SK-N-SH (cell line): ENCODE measurements at regions not wholly inside any gene's neighbourhood (a gene's known extent, or its start where the extent isn't known, plus 50 kb on each side); places are given as distances from the start of the nearest gene placed in this dataset.

ENCODE experiments used
- CTCF ChIP-seq: fragments of 200-600 bp; sonication (generic); IDR thresholded peaks from 2 replicates; pipeline ENCODE4 v1.6.1; 2017; ENCODE audit warnings: antibody characterized with exemption, mild to moderate bottlenecking, moderate library complexity
- EP300 ChIP-seq, 2 experiments: IDR thresholded peaks; 2 replicates each; pipeline versions ENCODE4 v1.4.0 to v1.6.1; 2012; ENCODE audit warnings: borderline replicate concordance in 1 of 2, low read depth in 1 of 2, low read length in 1 of 2
- EZH2phosphoT487 ChIP-seq: fragments of 200-600 bp; sonication (generic); IDR thresholded peaks from 2 replicates; pipeline ENCODE4 v1.6.1; 2017; ENCODE audit warnings: low read depth, mixed run types, mild to moderate bottlenecking, antibody characterized with exemption, moderate library complexity, borderline replicate concordance
- FOSL2 ChIP-seq: IDR thresholded peaks from 2 replicates; pipeline ENCODE4 v1.4.0; 2012; ENCODE audit warnings: low read depth, mild to moderate bottlenecking, moderate library complexity, borderline replicate concordance
- NFIC ChIP-seq: IDR thresholded peaks from 2 replicates; pipeline ENCODE4 v1.4.0; 2012; ENCODE audit warnings: borderline replicate concordance
- NRF1 ChIP-seq: IDR thresholded peaks from 2 replicates; pipeline ENCODE4 v1.6.1; 2012; ENCODE audit warnings: low read depth, mild to moderate bottlenecking, low read length
- POLR2AphosphoS5 ChIP-seq: IDR thresholded peaks from 2 replicates; pipeline ENCODE4 v1.6.1; 2012; ENCODE audit warnings: low read depth, low read length
- TF ChIP-seq, protein P1 (sequence below): IDR thresholded peaks from 2 replicates; pipeline ENCODE4 v1.6.1; 2012; ENCODE audit warnings: mild to moderate bottlenecking, low read depth, low read length, moderate library complexity

DNA sequence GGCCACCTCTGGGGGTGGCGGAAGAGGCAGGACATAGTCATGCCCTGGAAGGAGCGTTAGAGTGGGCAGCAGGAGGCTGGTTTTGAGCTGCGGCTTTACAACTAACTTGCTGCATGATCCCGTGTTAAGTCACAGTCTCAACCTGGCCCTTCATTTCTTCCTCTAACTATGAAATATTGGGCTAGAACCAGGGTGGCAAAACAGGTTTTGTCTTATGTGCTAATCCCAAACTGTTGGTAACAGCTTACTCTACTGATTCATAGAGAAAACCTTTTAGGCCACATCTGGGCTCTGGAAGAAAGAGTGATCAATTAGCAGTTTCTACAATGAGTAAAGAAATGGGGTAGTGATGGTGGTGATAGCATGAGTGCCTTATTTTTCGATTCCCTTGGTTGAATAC is 74.1 kb upstream of the CLINT1 start:
- TF ChIP-seq, protein P1, sequence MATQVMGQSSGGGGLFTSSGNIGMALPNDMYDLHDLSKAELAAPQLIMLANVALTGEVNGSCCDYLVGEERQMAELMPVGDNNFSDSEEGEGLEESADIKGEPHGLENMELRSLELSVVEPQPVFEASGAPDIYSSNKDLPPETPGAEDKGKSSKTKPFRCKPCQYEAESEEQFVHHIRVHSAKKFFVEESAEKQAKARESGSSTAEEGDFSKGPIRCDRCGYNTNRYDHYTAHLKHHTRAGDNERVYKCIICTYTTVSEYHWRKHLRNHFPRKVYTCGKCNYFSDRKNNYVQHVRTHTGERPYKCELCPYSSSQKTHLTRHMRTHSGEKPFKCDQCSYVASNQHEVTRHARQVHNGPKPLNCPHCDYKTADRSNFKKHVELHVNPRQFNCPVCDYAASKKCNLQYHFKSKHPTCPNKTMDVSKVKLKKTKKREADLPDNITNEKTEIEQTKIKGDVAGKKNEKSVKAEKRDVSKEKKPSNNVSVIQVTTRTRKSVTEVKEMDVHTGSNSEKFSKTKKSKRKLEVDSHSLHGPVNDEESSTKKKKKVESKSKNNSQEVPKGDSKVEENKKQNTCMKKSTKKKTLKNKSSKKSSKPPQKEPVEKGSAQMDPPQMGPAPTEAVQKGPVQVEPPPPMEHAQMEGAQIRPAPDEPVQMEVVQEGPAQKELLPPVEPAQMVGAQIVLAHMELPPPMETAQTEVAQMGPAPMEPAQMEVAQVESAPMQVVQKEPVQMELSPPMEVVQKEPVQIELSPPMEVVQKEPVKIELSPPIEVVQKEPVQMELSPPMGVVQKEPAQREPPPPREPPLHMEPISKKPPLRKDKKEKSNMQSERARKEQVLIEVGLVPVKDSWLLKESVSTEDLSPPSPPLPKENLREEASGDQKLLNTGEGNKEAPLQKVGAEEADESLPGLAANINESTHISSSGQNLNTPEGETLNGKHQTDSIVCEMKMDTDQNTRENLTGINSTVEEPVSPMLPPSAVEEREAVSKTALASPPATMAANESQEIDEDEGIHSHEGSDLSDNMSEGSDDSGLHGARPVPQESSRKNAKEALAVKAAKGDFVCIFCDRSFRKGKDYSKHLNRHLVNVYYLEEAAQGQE: no peak
- TF ChIP-seq CTCF: no peak
- TF ChIP-seq EZH2phosphoT487: no peak
- TF ChIP-seq POLR2AphosphoS5: no peak
- no peak for TF ChIP-seq NFIC
- TF ChIP-seq EP300 (IDR thresholded peaks at IDR 0.05; ENCODE audit: borderline replicate concordance in 1 of 2, low read depth in 1 of 2, low read length in 1 of 2): no peak
- no peak for TF ChIP-seq FOSL2
- TF ChIP-seq NRF1: no peak
